ENCODE measurements at regions not wholly inside any gene's neighbourhood (a gene's known extent, or its start where the extent isn't known, plus 50 kb on each side); places are given as distances from the start of the nearest gene placed in this dataset.

DNA sequence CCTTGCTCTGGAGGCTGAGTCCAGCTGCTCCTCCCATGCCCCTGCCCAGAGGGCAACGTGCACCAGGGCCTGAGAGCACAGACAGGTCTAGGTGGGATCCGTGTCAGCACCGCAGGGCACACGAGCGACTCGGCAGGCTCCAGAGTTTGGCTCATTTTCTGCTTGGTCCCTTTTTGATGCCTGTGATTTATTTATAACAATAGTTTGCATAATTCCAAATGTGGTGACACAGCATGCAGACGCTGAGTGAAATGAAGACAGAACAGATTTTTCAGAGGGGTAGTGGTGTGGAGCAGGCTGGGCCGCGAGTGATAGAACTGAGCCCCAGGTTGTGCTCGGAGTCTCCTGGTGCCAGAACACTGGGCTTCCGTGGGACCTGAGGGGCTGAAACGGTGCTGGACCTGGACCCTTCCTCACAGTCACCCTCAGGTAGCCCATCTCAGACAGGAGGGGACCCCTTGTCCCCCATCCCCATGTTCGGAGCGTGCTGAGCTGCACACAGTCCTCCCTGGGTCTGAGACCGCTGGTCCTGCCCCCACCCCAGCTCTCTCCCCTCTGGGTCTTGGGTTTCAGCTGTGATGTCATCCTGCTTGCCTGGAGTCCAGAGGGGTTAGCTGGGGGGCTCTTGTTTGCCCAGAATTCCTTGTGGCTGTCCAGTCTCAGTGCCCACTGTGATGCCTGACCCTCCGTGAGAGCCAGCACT, 95.9 kb downstream of the METRNL start:
- TF ChIP-seq POLR2A (IDR thresholded peaks at IDR 0.05; ENCODE audit: low read depth, low read length) (no peak), MYC (IDR thresholded peaks at IDR 0.05; ENCODE audit: low read depth, low read length) (no peak), POLR2AphosphoS5 (IDR thresholded peaks at IDR 0.05; ENCODE audit: insufficient read depth, low read depth, low read length) (no peak)
- TF ChIP-seq, protein P1, sequence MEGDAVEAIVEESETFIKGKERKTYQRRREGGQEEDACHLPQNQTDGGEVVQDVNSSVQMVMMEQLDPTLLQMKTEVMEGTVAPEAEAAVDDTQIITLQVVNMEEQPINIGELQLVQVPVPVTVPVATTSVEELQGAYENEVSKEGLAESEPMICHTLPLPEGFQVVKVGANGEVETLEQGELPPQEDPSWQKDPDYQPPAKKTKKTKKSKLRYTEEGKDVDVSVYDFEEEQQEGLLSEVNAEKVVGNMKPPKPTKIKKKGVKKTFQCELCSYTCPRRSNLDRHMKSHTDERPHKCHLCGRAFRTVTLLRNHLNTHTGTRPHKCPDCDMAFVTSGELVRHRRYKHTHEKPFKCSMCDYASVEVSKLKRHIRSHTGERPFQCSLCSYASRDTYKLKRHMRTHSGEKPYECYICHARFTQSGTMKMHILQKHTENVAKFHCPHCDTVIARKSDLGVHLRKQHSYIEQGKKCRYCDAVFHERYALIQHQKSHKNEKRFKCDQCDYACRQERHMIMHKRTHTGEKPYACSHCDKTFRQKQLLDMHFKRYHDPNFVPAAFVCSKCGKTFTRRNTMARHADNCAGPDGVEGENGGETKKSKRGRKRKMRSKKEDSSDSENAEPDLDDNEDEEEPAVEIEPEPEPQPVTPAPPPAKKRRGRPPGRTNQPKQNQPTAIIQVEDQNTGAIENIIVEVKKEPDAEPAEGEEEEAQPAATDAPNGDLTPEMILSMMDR (IDR thresholded peaks at IDR 0.05; ENCODE audit: extremely low read depth in 1 of 2, insufficient read depth in 1 of 2, low read depth in 1 of 2, low read length in 2 of 2) = no peak
